ENCODE measurements at regions not wholly inside any gene's neighbourhood (a gene's known extent, or its start where the extent isn't known, plus 50 kb on each side); places are given as distances from the start of the nearest gene placed in this dataset.

DNA sequence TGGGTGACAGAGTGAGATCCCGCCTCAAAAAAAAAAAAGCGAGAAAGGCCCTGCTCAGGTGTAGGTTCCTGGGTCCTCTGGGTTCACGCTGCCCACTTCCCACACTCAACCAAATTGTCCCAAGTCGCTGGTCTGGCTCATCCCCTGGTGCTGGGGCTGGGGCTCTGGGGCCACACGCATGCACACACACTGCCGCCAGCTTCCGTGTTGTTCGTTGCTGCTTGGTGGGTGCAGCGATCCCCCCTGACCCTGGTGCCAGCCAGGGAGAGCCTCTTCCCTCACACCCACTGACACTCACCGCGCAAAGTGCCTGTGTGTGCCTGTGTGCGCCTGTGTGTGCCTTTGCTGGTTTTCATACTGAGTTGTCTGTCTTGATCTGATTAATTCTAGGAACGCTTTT is 124.1 kb upstream of the NKX1-1 start:
- TF ChIP-seq TAF1 (IDR thresholded peaks at IDR 0.05; ENCODE audit: low read depth, low read length) (no peak), POLR2A (IDR thresholded peaks at IDR 0.05; ENCODE audit: low read depth, low read length) (no peak)

All from GM12891 (cell line).